ENCODE measurements at regions not wholly inside any gene's neighbourhood (a gene's known extent, or its start where the extent isn't known, plus 50 kb on each side); places are given as distances from the start of the nearest gene placed in this dataset.
"Not testable (repeated sequence)": the region's sequence is repeated elsewhere in the genome, so short reads cannot be mapped to it uniquely, and the experiment has no call there.

- ATAC-seq, result no peak
Measured at GRCh38 chr2:18980104-18980785, 378.2 kb downstream of the OSR1 start.

- ATAC-seq, result no peak
Measured at GRCh38 chr2:18977409-18977808, 381.0 kb downstream of the OSR1 start.

GRCh38 chr2:18976168-18976961 lies 382.1 kb downstream of the OSR1 start:
- no peak for ATAC-seq

GRCh38 chr2:18975506-18976167 lies 382.8 kb downstream of the OSR1 start:
- no peak for ATAC-seq

- peak; percentile 42 for ATAC-seq
Measured at GRCh38 chr2:18971628-18972027, 382.3 kb upstream of the NT5C1B start.

GRCh38 chr2:18971069-18971378 lies 381.7 kb upstream of the NT5C1B start:
- ATAC-seq, result no peak

- no peak for ATAC-seq
Measured at GRCh38 chr2:18966131-18966530, 376.8 kb upstream of the NT5C1B start.

- not testable (repeated sequence) for ATAC-seq
Measured at GRCh38 chr2:18963739-18964256, 374.4 kb upstream of the NT5C1B start.

GRCh38 chr2:18961991-18962421 lies 372.6 kb upstream of the NT5C1B start:
- ATAC-seq, result no peak

- ATAC-seq, result peak; percentile 43
Measured at GRCh38 chr2:18959952-18960717, 370.8 kb upstream of the NT5C1B start.

- no peak for ATAC-seq
Measured at GRCh38 chr2:18959200-18959599, 369.8 kb upstream of the NT5C1B start.

- no peak for ATAC-seq
Measured at GRCh38 chr2:18957909-18958308, 368.5 kb upstream of the NT5C1B start.

- no peak for ATAC-seq
Measured at GRCh38 chr2:18950361-18950851, 361.0 kb upstream of the NT5C1B start.

- no peak for ATAC-seq
Measured at GRCh38 chr2:18949871-18950270, 360.5 kb upstream of the NT5C1B start.

GRCh38 chr2:18940184-18940583 lies 350.8 kb upstream of the NT5C1B start:
- ATAC-seq, result no peak

GRCh38 chr2:18939740-18940139 lies 350.4 kb upstream of the NT5C1B start:
- ATAC-seq, result not testable (repeated sequence)

GRCh38 chr2:18934886-18935285 lies 345.5 kb upstream of the NT5C1B start:
- ATAC-seq, result no peak

GRCh38 chr2:18932853-18933252 lies 343.5 kb upstream of the NT5C1B start:
- ATAC-seq, result no peak

- ATAC-seq, result no peak
Measured at GRCh38 chr2:18930971-18931370, 341.6 kb upstream of the NT5C1B start.

- peak; percentile 35 for ATAC-seq
Measured at GRCh38 chr2:18927525-18928232, 338.3 kb upstream of the NT5C1B start.

GRCh38 chr2:18926631-18927524 lies 337.5 kb upstream of the NT5C1B start:
- ATAC-seq, result no peak

All from esophagus mucosa (tissue), 1 donor.